RKO (cell line): ENCODE measurements at regions not wholly inside any gene's neighbourhood (a gene's known extent, or its start where the extent isn't known, plus 50 kb on each side); places are given as distances from the start of the nearest gene placed in this dataset.

ENCODE experiments used
- DNase-seq: peaks from one replicate; pipeline ENCODE4 v3.0.0-alpha.2; 2016; ENCODE audit warnings: low spot score

- DNase-seq, result no peak
These were observed 59.4 kb upstream of the TMEM17 start for GRCh38 chr2:62565309-62565908.

GRCh38 chr2:62564380-62565137 is 58.6 kb upstream of the TMEM17 start:
- no peak for DNase-seq

- DNase-seq, result no peak
These were observed 55.6 kb upstream of the TMEM17 start for GRCh38 chr2:62561586-62561985.

- no peak for DNase-seq
These were observed 53.6 kb upstream of the TMEM17 start for GRCh38 chr2:62559582-62559981.

- DNase-seq, result no peak
These were observed 52.7 kb upstream of the TMEM17 start for GRCh38 chr2:62558743-62559142.

GRCh38 chr2:62556086-62556485 is 50.1 kb upstream of the TMEM17 start:
- no peak for DNase-seq
